Stomach (tissue), 4 donors: ENCODE measurements at regions not wholly inside any gene's neighbourhood (a gene's known extent, or its start where the extent isn't known, plus 50 kb on each side); places are given as distances from the start of the nearest gene placed in this dataset.

ENCODE experiments used
- CTCF ChIP-seq, 7 experiments: fragments of 450-650 bp in 4 of 7; fragments of 200-600 bp in 3 of 7; sonication (generic) in 3 of 7; IDR thresholded peaks; one replicate each; pipeline ENCODE4 v1.5.1; 2016 to 2019; ENCODE audit warnings: antibody characterized with exemption in 7 of 7, control low read depth in 2 of 7, mild to moderate bottlenecking in 1 of 7
- EP300 ChIP-seq: sonication (generic); formaldehyde crosslinking; IDR thresholded peaks from one replicate; pipeline ENCODE4 v1.6.1; 2017; ENCODE audit warnings: antibody characterized with exemption
- POLR2A ChIP-seq, 4 donors: fragments of 450-650 bp; IDR thresholded peaks; one replicate each; pipeline ENCODE4 v1.6.1; 2016; ENCODE audit warnings: antibody characterized with exemption in 4 of 4, control low read depth in 2 of 4, mild to moderate bottlenecking in 1 of 4, moderate library complexity in 1 of 4
- POLR2AphosphoS5 ChIP-seq, 3 donors: sonication (generic); formaldehyde crosslinking; IDR thresholded peaks; one replicate each; pipeline ENCODE4 v1.6.1; 2016; ENCODE audit warnings: antibody characterized with exemption in 3 of 3

GRCh38 chr16:9412031-9412914 is 320.8 kb downstream of the HAPSTR1 start:
- TF ChIP-seq CTCF (IDR thresholded peaks at IDR 0.05) (no peak), EP300 (no peak), POLR2A (IDR thresholded peaks at IDR 0.05) (no peak), POLR2AphosphoS5 (IDR thresholded peaks at IDR 0.05) (no peak)
